ENCODE measurements at regions not wholly inside any gene's neighbourhood (a gene's known extent, or its start where the extent isn't known, plus 50 kb on each side); places are given as distances from the start of the nearest gene placed in this dataset.

DNA sequence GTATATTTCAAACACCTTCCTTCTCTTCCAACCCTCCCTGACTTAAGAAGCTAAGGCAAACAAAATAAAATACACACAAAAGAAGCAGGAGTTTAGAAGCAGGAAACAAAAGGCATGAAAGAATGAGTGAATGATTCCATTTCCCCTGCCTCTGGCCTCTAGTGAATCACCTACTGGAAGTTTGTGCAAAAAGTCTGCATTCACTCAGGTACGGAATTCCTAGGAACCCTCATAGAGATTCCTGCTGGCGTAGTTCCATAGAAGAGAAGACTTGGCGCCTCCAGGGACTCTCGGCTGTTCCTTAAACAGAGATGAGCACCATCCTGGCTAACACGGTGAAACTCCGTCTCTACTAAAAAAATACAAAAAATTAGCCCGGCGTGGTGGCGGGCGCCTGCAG, 125.9 kb upstream of the TBL1X start:
- no peak for TF ChIP-seq POLR2A (IDR thresholded peaks at IDR 0.05)
- no peak for TF ChIP-seq EP300 (IDR thresholded peaks at IDR 0.05)

All from suprapubic skin (tissue), 2 donors.